HepG2 (cell line): ENCODE measurements at regions not wholly inside any gene's neighbourhood (a gene's known extent, or its start where the extent isn't known, plus 50 kb on each side); places are given as distances from the start of the nearest gene placed in this dataset.

Experiments used
- ATF7 ChIP-seq, 2 experiments: fragments of 450-650 bp in 1 of 2; sonication (generic) in 1 of 2; formaldehyde crosslinking in 1 of 2; IDR thresholded peaks; 2 replicates each; pipeline versions ENCODE4 v1.4.0 to v1.6.1; 2016 to 2020; ENCODE audit warnings: antibody characterized with exemption in 1 of 2, mild to moderate bottlenecking in 1 of 2, missing genetic modification reagents in 1 of 2
- CREB1 ChIP-seq, 2 experiments: fragments of 450-650 bp in 1 of 2; IDR thresholded peaks; 2 replicates each; pipeline ENCODE4 v1.6.1; 2016 to 2017; ENCODE audit warnings: control low read depth in 1 of 2, mild to moderate bottlenecking in 1 of 2, missing compliant biosample characterization in 1 of 2, missing genetic modification characterization in 1 of 2
- NFKB2 ChIP-seq: sonication (generic); formaldehyde crosslinking; IDR thresholded peaks from 2 replicates; pipeline ENCODE4 v1.4.0; 2020; ENCODE audit warnings: missing genetic modification reagents, borderline replicate concordance
- SRF ChIP-seq: IDR thresholded peaks from 2 replicates; pipeline ENCODE4 v1.6.1; 2011; ENCODE audit warnings: mild to moderate bottlenecking, low read depth, low read length, moderate library complexity
- ZBTB3 ChIP-seq: sonication (generic); formaldehyde crosslinking; IDR thresholded peaks from 2 replicates; pipeline ENCODE4 v1.4.0; 2020; ENCODE audit warnings: low read depth, mild to moderate bottlenecking, moderate library complexity, missing genetic modification reagents, borderline replicate concordance
- ZNF337 ChIP-seq: sonication (generic); formaldehyde crosslinking; IDR thresholded peaks from 2 replicates; pipeline ENCODE4 v1.5.1; 2020; ENCODE audit warnings: missing genetic modification reagents, low read depth, mild to moderate bottlenecking, borderline replicate concordance
- ZNF75D ChIP-seq: sonication (generic); formaldehyde crosslinking; IDR thresholded peaks from 2 replicates; pipeline ENCODE4 v1.8.1; 2023; ENCODE audit warnings: missing genetic modification reagents, mild to moderate bottlenecking, borderline replicate concordance
- ZNF761 ChIP-seq: sonication (generic); formaldehyde crosslinking; conservative IDR thresholded peaks from 2 replicates; pipeline ENCODE4 v1.4.0; 2020; ENCODE audit warnings: mild to moderate bottlenecking, missing genetic modification reagents
- TF ChIP-seq, protein P1 (sequence below): sonication (generic); formaldehyde crosslinking; IDR thresholded peaks from 2 replicates; pipeline ENCODE4 v1.5.0; 2020; ENCODE audit warnings: mild to moderate bottlenecking, missing genetic modification reagents
- TF ChIP-seq, protein P2 (sequence below): sonication (generic); formaldehyde crosslinking; IDR thresholded peaks from 2 replicates; pipeline ENCODE4 v1.5.0; 2020; ENCODE audit warnings: mild to moderate bottlenecking, missing genetic modification reagents, borderline replicate concordance
- TF ChIP-seq, protein P3 (sequence below): sonication (generic); formaldehyde crosslinking; IDR thresholded peaks from 2 replicates; pipeline ENCODE4 v1.4.0; 2020; ENCODE audit warnings: missing genetic modification reagents, borderline replicate concordance
- TF ChIP-seq, protein P4 (sequence below): sonication (generic); formaldehyde crosslinking; IDR thresholded peaks from 2 replicates; pipeline ENCODE4 v1.8.0; 2022; ENCODE audit warnings: missing genetic modification reagents, mild to moderate bottlenecking, moderate library complexity, borderline replicate concordance

DNA sequence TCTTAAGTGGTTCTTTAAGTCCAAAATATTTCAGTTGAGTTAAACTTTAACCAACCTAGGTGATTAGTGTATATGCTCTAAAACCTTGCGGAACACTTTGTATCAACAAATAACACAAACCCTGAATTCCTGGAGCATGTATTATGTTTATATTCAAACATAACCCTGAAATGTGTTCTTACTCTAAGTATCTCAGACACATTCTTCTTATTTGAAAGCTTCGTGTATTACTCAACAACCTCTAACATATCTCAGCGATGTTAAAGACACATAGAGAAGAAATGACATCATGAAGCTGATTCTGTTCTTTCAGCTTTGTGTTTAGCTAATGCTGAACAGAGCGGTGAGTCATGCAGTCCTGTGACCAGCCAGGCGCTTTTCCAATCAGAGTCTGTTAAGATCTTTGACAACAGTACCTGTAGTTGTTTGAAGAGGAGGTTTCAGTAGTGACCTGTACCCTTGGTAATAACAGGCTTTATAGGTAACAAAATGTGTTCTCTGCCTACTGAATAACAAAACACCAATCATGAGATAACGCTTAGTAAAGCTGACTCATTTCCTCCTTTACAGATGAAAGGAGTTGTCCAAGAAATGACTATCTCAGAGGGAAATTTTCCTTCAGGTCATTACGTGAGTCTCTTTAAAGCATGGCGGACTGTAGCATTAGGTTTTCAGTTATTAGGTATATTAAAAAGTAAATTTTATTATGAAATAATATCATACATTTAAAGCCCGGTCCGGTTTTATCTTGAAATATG, 67.3 kb upstream of the KLF6 start (continued):
- TF ChIP-seq ZBTB3 (no peak), CREB1 (IDR thresholded peaks at IDR 0.05) (peak; percentile 85), CREB1 (CRISPR knock-in tag; IDR thresholded peaks at IDR 0.05) (peak; percentile 83), NFKB2 (no peak), SRF (no peak), ZNF337 (CRISPR knock-in tag) (no peak), ATF7 (IDR thresholded peaks at IDR 0.05) (peak; percentile 82), ATF7 (CRISPR knock-in tag; IDR thresholded peaks at IDR 0.05) (no peak), ZNF75D (CRISPR knock-in tag) (no peak), ZNF761 (no peak)
- TF ChIP-seq, protein P1, sequence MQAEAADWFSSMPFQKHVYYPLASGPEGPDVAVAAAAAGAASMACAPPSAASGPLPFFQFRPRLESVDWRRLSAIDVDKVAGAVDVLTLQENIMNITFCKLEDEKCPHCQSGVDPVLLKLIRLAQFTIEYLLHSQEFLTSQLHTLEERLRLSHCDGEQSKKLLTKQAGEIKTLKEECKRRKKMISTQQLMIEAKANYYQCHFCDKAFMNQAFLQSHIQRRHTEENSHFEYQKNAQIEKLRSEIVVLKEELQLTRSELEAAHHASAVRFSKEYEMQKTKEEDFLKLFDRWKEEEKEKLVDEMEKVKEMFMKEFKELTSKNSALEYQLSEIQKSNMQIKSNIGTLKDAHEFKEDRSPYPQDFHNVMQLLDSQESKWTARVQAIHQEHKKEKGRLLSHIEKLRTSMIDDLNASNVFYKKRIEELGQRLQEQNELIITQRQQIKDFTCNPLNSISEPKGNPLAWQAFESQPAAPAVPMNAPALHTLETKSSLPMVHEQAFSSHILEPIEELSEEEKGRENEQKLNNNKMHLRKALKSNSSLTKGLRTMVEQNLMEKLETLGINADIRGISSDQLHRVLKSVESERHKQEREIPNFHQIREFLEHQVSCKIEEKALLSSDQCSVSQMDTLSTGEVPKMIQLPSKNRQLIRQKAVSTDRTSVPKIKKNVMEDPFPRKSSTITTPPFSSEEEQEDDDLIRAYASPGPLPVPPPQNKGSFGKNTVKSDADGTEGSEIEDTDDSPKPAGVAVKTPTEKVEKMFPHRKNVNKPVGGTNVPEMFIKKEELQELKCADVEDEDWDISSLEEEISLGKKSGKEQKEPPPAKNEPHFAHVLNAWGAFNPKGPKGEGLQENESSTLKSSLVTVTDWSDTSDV (CRISPR knock-in tag): no peak
- TF ChIP-seq, protein P2, sequence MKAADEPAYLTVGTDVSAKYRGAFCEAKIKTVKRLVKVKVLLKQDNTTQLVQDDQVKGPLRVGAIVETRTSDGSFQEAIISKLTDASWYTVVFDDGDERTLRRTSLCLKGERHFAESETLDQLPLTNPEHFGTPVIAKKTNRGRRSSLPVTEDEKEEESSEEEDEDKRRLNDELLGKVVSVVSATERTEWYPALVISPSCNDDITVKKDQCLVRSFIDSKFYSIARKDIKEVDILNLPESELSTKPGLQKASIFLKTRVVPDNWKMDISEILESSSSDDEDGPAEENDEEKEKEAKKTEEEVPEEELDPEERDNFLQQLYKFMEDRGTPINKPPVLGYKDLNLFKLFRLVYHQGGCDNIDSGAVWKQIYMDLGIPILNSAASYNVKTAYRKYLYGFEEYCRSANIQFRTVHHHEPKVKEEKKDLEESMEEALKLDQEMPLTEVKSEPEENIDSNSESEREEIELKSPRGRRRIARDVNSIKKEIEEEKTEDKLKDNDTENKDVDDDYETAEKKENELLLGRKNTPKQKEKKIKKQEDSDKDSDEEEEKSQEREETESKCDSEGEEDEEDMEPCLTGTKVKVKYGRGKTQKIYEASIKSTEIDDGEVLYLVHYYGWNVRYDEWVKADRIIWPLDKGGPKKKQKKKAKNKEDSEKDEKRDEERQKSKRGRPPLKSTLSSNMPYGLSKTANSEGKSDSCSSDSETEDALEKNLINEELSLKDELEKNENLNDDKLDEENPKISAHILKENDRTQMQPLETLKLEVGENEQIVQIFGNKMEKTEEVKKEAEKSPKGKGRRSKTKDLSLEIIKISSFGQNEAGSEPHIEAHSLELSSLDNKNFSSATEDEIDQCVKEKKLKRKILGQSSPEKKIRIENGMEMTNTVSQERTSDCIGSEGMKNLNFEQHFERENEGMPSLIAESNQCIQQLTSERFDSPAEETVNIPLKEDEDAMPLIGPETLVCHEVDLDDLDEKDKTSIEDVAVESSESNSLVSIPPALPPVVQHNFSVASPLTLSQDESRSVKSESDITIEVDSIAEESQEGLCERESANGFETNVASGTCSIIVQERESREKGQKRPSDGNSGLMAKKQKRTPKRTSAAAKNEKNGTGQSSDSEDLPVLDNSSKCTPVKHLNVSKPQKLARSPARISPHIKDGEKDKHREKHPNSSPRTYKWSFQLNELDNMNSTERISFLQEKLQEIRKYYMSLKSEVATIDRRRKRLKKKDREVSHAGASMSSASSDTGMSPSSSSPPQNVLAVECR (CRISPR knock-in tag): no peak; the same call in 1 of the 2 replicates
- TF ChIP-seq, protein P3, sequence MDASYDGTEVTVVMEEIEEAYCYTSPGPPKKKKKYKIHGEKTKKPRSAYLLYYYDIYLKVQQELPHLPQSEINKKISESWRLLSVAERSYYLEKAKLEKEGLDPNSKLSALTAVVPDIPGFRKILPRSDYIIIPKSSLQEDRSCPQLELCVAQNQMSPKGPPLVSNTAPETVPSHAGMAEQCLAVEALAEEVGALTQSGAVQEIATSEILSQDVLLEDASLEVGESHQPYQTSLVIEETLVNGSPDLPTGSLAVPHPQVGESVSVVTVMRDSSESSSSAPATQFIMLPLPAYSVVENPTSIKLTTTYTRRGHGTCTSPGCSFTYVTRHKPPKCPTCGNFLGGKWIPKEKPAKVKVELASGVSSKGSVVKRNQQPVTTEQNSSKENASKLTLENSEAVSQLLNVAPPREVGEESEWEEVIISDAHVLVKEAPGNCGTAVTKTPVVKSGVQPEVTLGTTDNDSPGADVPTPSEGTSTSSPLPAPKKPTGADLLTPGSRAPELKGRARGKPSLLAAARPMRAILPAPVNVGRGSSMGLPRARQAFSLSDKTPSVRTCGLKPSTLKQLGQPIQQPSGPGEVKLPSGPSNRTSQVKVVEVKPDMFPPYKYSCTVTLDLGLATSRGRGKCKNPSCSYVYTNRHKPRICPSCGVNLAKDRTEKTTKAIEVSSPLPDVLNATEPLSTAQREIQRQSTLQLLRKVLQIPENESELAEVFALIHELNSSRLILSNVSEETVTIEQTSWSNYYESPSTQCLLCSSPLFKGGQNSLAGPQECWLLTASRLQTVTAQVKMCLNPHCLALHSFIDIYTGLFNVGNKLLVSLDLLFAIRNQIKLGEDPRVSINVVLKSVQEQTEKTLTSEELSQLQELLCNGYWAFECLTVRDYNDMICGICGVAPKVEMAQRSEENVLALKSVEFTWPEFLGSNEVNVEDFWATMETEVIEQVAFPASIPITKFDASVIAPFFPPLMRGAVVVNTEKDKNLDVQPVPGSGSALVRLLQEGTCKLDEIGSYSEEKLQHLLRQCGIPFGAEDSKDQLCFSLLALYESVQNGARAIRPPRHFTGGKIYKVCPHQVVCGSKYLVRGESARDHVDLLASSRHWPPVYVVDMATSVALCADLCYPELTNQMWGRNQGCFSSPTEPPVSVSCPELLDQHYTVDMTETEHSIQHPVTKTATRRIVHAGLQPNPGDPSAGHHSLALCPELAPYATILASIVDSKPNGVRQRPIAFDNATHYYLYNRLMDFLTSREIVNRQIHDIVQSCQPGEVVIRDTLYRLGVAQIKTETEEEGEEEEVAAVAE: no peak
- TF ChIP-seq, protein P4, sequence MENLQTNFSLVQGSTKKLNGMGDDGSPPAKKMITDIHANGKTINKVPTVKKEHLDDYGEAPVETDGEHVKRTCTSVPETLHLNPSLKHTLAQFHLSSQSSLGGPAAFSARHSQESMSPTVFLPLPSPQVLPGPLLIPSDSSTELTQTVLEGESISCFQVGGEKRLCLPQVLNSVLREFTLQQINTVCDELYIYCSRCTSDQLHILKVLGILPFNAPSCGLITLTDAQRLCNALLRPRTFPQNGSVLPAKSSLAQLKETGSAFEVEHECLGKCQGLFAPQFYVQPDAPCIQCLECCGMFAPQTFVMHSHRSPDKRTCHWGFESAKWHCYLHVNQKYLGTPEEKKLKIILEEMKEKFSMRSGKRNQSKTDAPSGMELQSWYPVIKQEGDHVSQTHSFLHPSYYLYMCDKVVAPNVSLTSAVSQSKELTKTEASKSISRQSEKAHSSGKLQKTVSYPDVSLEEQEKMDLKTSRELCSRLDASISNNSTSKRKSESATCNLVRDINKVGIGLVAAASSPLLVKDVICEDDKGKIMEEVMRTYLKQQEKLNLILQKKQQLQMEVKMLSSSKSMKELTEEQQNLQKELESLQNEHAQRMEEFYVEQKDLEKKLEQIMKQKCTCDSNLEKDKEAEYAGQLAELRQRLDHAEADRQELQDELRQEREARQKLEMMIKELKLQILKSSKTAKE (CRISPR knock-in tag): no peak
